SK-N-SH treated with all-trans-retinoic acid at 6 μM for 48 hours (cell line): ENCODE measurements at regions not wholly inside any gene's neighbourhood (a gene's known extent, or its start where the extent isn't known, plus 50 kb on each side); places are given as distances from the start of the nearest gene placed in this dataset.
A peak's percentile ranks its signal among the peaks of the same experiment; 100 is the strongest.

Experiments used
- ATAC-seq: fragments of 200-7000 bp; cut with Tn5 transposase; 3 replicates; pipeline ENCODE4 v1.9.1; 2020; ENCODE audit warnings: mild to moderate bottlenecking, moderate library complexity
- BACH2 ChIP-seq: fragments of 250-450 bp; sonication (Bioruptor Pico); IDR thresholded peaks from 2 replicates; pipeline ENCODE4 v1.9.0; 2021; ENCODE audit warnings: mild to moderate bottlenecking, borderline replicate concordance
- ESRRG ChIP-seq: fragments of 250-450 bp; sonication (Bioruptor Pico); IDR thresholded peaks from 2 replicates; pipeline ENCODE4 v1.6.1; 2021; ENCODE audit warnings: mild to moderate bottlenecking
- GLIS3 ChIP-seq: fragments of 250-450 bp; sonication (Bioruptor Pico); IDR thresholded peaks from 2 replicates; pipeline ENCODE4 v1.5.0; 2020; ENCODE audit warnings: mild to moderate bottlenecking, moderate library complexity
- ISL1 ChIP-seq: fragments of 250-450 bp; sonication (Bioruptor Pico); IDR thresholded peaks from 2 replicates; pipeline ENCODE4 v2.1.2; 2022; ENCODE audit warnings: mild to moderate bottlenecking, moderate library complexity
- OSR1 ChIP-seq: fragments of 250-450 bp; sonication (Bioruptor Pico); IDR thresholded peaks from 2 replicates; pipeline ENCODE4 v1.8.0; 2022; ENCODE audit warnings: moderate library complexity, mild to moderate bottlenecking, inconsistent platforms
- PPARA ChIP-seq: fragments of 250-450 bp; sonication (Bioruptor Pico); IDR thresholded peaks from 2 replicates; pipeline ENCODE4 v1.5.0; 2020; ENCODE audit warnings: mild to moderate bottlenecking, borderline replicate concordance
- RARB ChIP-seq: fragments of 250-450 bp; sonication (Bioruptor Pico); IDR thresholded peaks from 2 replicates; pipeline ENCODE4 v1.8.0; 2021; ENCODE audit warnings: mild to moderate bottlenecking, moderate library complexity
- TCF4 ChIP-seq: fragments of 250-450 bp; sonication (Bioruptor Pico); IDR thresholded peaks from 2 replicates; pipeline ENCODE4 v1.8.0; 2021; ENCODE audit warnings: mild to moderate bottlenecking, moderate library complexity, borderline replicate concordance
- TOX ChIP-seq: fragments of 250-450 bp; sonication (Bioruptor Pico); IDR thresholded peaks from 2 replicates; pipeline ENCODE4 v1.8.0; 2021; ENCODE audit warnings: mild to moderate bottlenecking, moderate library complexity, borderline replicate concordance
- ZC3H10 ChIP-seq: fragments of 250-450 bp; sonication (Bioruptor Pico); IDR thresholded peaks from 2 replicates; pipeline ENCODE4 v1.5.1; 2021; ENCODE audit warnings: mild to moderate bottlenecking, moderate library complexity
- ZFP3 ChIP-seq: fragments of 250-450 bp; sonication (Bioruptor Pico); IDR thresholded peaks from 2 replicates; pipeline ENCODE4 v1.5.0; 2020; ENCODE audit warnings: mild to moderate bottlenecking, moderate library complexity
- ZFP30 ChIP-seq: fragments of 450-650 bp; formaldehyde crosslinking; IDR thresholded peaks from 2 replicates; pipeline ENCODE4 v1.5.0; 2022; ENCODE audit warnings: mild to moderate bottlenecking, moderate library complexity
- ZNF565 ChIP-seq: fragments of 450-650 bp; formaldehyde crosslinking; conservative IDR thresholded peaks from 2 replicates; pipeline ENCODE4 v1.5.0; 2020; ENCODE audit warnings: low read depth, mild to moderate bottlenecking, moderate library complexity
- ZNF70 ChIP-seq: fragments of 450-650 bp; formaldehyde crosslinking; IDR thresholded peaks from 2 replicates; pipeline ENCODE4 v1.5.0; 2020; ENCODE audit warnings: mild to moderate bottlenecking, moderate library complexity
- ZNF8 ChIP-seq: fragments of 450-650 bp; formaldehyde crosslinking; IDR thresholded peaks from 2 replicates; pipeline ENCODE4 v1.5.0; 2020; ENCODE audit warnings: mild to moderate bottlenecking, moderate library complexity
- TF ChIP-seq, protein P1 (sequence below): fragments of 250-450 bp; sonication (Bioruptor Pico); IDR thresholded peaks from 2 replicates; pipeline ENCODE4 v1.5.1; 2021; ENCODE audit warnings: mild to moderate bottlenecking, moderate library complexity
- TF ChIP-seq, protein P2 (sequence below): fragments of 250-450 bp; sonication (Bioruptor Pico); IDR thresholded peaks from 2 replicates; pipeline ENCODE4 v1.8.0; 2020; ENCODE audit warnings: mild to moderate bottlenecking, moderate library complexity, borderline replicate concordance
- TF ChIP-seq, protein P3 (sequence below): fragments of 250-450 bp; sonication (Bioruptor Pico); IDR thresholded peaks from 2 replicates; pipeline ENCODE4 v1.5.1; 2020; ENCODE audit warnings: low read depth, mild to moderate bottlenecking, moderate library complexity
- TF ChIP-seq, protein P4 (sequence below): fragments of 250-450 bp; sonication (Bioruptor Pico); IDR thresholded peaks from 2 replicates; pipeline ENCODE4 v1.8.0; 2021; ENCODE audit warnings: low read depth, mild to moderate bottlenecking, moderate library complexity, borderline replicate concordance

DNA sequence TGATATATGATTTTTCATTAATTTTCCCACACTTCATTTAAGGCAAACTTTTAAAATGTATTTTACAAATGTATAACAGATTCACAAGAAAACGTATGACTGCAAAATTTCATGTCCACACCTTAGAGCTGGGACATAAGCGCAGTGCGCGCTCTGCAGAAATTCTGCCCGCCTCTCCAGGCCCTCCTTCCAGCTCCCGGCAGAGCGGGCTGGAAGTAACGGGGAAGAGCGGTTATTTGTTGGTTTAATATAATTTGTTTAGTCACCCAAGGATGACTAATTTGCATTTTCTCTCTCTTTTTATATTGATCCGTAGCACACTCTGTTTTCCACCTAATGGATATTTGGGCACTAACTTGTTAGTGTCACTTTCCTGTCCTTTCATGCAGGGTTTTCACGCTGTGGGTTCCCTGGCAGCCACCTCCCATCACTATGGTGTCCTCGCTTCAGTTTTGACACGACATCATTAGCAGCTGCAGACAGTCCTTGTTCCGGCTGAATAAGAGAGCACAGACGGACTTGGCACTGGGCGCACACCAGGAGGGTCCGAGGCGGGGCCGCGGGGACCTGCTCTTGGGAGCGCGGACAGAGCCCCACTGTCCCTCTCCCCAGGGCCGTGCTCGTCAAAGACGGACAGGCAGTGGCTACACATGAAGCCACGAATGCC lies 129.2 kb upstream of the SEC61G start:
- peak; percentile 89 for ATAC-seq
- TF ChIP-seq ISL1: no peak

DNA sequence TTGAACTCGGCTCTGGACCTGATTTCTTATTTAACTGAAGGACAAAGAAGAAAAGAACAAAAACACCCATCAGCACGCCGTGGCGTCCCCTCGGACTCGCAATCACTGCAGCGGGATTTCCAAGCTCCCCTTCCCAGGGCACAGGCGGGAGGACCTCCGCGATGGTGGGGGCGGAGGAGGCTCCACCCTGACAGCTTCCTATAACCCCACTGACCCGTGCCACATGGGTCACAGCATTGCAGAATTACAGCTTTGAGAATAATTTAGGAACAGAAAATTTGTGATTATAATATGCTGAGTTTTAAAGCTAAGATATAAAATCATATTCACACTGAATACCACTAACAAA lies 129.7 kb upstream of the SEC61G start:
- ATAC-seq: peak; percentile 81
- TF ChIP-seq ZFP30 (CRISPR knock-in tag): no peak
- TF ChIP-seq PPARA (CRISPR knock-in tag): no peak
- no peak for TF ChIP-seq OSR1 (CRISPR knock-in tag)
- TF ChIP-seq, protein P1, sequence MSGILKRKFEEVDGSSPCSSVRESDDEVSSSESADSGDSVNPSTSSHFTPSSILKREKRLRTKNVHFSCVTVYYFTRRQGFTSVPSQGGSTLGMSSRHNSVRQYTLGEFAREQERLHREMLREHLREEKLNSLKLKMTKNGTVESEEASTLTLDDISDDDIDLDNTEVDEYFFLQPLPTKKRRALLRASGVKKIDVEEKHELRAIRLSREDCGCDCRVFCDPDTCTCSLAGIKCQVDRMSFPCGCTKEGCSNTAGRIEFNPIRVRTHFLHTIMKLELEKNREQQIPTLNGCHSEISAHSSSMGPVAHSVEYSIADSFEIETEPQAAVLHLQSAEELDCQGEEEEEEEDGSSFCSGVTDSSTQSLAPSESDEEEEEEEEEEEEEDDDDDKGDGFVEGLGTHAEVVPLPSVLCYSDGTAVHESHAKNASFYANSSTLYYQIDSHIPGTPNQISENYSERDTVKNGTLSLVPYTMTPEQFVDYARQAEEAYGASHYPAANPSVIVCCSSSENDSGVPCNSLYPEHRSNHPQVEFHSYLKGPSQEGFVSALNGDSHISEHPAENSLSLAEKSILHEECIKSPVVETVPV: no peak
- no peak for TF ChIP-seq GLIS3 (CRISPR knock-in tag)
- TF ChIP-seq TOX (CRISPR knock-in tag): no peak

DNA sequence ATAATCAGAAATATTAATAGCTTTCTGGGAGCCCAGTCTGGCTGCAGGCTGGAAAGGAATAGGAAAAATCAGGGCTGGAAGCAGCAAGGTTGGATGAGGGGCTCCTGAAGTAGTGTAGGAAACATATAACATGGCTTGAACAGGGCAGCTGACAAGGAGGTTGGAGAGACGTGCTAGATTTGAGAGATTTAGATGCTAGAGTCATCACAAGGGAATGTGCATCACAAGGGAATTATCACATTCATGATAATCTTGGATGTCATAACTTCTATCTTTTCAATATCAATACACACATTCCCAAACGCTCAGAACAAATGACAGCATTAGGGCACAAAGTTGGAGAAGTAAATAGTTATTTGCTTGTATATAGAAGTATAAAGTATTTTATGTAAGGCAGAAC lies 120.9 kb upstream of the EGFR start:
- TF ChIP-seq, protein P1: no peak
- TF ChIP-seq TCF4: no peak
- no peak for TF ChIP-seq ZFP3 (CRISPR knock-in tag)
- TF ChIP-seq, protein P2, sequence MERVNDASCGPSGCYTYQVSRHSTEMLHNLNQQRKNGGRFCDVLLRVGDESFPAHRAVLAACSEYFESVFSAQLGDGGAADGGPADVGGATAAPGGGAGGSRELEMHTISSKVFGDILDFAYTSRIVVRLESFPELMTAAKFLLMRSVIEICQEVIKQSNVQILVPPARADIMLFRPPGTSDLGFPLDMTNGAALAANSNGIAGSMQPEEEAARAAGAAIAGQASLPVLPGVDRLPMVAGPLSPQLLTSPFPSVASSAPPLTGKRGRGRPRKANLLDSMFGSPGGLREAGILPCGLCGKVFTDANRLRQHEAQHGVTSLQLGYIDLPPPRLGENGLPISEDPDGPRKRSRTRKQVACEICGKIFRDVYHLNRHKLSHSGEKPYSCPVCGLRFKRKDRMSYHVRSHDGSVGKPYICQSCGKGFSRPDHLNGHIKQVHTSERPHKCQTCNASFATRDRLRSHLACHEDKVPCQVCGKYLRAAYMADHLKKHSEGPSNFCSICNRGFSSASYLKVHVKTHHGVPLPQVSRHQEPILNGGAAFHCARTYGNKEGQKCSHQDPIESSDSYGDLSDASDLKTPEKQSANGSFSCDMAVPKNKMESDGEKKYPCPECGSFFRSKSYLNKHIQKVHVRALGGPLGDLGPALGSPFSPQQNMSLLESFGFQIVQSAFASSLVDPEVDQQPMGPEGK (CRISPR knock-in tag): no peak
- no peak for TF ChIP-seq GLIS3 (CRISPR knock-in tag)
- no peak for TF ChIP-seq ZNF565
- TF ChIP-seq ESRRG (CRISPR knock-in tag): no peak
- no peak for TF ChIP-seq ZNF8
- ATAC-seq: no peak

DNA sequence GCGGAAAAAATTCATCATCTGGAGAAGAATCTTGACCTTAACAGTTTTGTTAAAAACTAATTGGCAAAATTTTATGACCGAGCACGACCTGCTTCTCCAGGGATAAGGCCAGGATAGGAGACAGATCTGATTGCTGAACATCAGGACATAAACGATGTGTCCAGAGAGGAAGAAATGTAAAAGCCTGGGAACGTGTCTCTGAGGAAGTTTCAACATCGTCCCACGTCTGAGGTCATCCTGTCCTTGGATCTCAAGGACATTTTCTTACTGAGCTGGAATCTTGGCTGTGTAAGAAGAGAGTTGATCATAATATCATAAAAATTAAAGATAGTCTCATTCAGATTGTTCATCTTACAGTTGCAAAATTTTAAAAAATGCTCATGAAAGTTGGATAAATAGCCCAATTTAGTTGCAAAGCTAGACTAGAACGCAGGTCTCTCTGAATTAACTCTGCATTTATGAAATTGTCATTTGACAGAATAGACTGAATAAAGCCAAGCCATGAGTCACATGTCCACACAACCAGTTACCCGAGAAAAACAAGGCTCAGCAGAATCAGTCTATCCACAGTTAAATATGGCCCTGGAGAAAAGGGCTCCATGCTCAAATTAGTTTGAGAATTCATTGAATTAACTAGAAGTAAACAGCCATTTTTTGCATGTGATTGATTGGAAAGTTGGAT lies 120.0 kb upstream of the EGFR start:
- TF ChIP-seq RARB (CRISPR knock-in tag) (no peak), BACH2 (CRISPR knock-in tag) (no peak), ISL1 (no peak)
- TF ChIP-seq, protein P2 (CRISPR knock-in tag): no peak
- TF ChIP-seq, protein P1: no peak
- no peak for ATAC-seq

DNA sequence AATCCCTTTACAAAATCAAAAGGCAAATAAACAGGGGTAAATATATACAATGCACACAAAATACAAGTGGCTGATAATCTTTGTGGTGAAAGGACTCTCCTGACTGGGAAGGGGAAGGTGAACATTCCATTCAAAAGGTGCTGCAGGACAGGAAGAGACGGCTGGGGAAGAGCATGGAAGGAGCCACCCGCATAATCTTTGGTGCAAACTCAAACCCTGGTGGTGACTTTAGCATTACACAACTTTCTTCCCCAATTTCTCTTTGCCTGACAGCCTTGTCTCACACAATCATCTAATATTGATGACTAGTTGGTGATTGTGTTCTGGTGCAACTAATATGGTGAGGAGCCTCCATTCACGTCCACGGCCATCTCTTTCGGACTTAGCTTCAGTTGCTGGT lies 117.0 kb upstream of the EGFR start:
- no peak for ATAC-seq
- TF ChIP-seq RARB (CRISPR knock-in tag): no peak
- TF ChIP-seq ZC3H10: no peak
- TF ChIP-seq ZNF70 (CRISPR knock-in tag): no peak
- TF ChIP-seq, protein P3, sequence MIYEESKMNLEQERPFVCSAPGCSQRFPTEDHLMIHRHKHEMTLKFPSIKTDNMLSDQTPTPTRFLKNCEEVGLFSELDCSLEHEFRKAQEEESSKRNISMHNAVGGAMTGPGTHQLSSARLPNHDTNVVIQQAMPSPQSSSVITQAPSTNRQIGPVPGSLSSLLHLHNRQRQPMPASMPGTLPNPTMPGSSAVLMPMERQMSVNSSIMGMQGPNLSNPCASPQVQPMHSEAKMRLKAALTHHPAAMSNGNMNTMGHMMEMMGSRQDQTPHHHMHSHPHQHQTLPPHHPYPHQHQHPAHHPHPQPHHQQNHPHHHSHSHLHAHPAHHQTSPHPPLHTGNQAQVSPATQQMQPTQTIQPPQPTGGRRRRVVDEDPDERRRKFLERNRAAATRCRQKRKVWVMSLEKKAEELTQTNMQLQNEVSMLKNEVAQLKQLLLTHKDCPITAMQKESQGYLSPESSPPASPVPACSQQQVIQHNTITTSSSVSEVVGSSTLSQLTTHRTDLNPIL (CRISPR knock-in tag): no peak
- no peak for TF ChIP-seq ZFP3 (CRISPR knock-in tag)
- no peak for TF ChIP-seq PPARA (CRISPR knock-in tag)
- TF ChIP-seq, protein P4, sequence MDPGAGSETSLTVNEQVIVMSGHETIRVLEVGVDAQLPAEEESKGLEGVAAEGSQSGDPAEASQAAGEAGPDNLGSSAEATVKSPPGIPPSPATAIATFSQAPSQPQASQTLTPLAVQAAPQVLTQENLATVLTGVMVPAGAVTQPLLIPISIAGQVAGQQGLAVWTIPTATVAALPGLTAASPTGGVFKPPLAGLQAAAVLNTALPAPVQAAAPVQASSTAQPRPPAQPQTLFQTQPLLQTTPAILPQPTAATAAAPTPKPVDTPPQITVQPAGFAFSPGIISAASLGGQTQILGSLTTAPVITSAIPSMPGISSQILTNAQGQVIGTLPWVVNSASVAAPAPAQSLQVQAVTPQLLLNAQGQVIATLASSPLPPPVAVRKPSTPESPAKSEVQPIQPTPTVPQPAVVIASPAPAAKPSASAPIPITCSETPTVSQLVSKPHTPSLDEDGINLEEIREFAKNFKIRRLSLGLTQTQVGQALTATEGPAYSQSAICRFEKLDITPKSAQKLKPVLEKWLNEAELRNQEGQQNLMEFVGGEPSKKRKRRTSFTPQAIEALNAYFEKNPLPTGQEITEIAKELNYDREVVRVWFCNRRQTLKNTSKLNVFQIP: no peak
- TF ChIP-seq ISL1: no peak
- TF ChIP-seq BACH2 (CRISPR knock-in tag): no peak
- TF ChIP-seq ZFP30 (CRISPR knock-in tag): no peak
- TF ChIP-seq ESRRG (CRISPR knock-in tag): no peak
